Fibroblast of skin of scalp (primary cell): ENCODE measurements at regions not wholly inside any gene's neighbourhood (a gene's known extent, or its start where the extent isn't known, plus 50 kb on each side); places are given as distances from the start of the nearest gene placed in this dataset.

Experiments used
- DNase-seq: peaks from one replicate; pipeline ENCODE4 v3.0.0-alpha.2; 2013

DNA sequence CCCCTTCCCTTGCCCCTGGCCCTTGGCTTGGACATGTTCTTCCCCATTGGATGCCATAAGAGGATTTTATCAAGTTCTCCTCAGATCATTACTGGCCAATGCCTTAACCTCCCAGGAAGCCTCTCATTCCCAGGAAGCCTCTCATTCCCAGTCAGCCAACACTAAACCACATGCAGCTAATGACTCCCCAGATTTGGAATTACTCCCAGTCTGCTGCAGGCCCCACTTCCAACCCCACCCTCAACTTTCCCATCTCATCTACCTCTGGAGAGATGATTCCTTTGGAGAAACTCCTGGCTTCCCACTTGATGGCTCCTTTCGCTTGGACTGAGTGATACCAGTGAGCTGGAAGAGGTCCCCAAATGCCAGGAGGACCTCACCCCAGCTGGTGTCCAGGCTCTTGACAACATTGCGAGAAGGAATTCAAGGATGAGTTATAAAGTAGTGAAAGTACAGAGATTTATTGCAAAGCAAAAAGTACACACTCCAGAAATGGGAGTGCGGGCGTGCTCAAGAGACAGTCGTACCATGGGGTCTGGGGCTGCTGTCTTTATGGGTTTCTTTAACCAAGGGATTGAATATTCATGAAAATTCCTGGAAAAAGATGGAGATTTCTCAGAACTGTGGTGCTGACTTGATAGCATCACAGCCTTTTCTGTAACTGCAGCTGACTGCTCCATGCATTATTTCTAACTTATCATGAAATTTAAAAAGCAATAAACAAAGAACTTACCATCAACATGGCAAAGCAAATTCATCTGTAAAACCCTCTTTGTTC lies 117.2 kb upstream of the ADCY1 start:
- DNase-seq, result peak; percentile 86

DNA sequence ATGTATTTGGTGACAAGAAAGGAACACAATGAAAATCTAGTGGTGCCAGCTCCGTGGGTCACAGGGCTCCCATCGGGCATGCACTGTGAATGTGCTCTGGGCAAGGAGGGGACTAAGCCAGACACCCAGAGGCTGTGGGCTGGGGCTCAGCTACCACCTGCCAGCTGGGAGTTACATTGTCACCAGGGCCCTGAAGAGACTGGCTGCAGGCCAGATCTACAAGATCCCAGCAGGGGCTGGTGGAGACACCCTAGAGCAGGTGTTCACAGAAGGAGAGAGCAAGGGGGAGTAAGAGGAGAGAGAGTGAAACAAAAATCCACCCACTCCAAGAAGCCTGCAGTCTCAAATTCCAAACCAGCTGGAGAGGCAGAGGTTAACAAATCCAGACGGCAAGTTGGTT lies 116.6 kb upstream of the ADCY1 start:
- no peak for DNase-seq

DNA sequence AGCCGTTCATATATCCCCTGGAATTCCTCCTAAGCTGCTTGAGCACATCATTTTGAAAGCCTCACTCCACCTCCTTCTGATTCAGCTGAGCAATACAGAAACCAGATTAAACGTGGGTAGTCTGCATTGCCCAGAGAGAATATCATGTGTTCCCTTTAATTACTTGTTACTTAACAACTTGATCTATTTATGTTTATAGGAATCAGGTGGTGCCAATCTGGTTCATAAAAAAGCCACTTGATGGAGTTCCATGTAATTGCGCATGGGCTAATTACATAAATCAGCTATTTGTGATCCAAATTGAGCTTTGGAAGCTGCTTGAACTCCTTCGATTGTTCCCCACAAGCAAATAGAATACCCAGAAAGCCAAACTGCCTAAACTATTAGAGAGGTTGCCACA lies 114.7 kb upstream of the ADCY1 start:
- no peak for DNase-seq

DNA sequence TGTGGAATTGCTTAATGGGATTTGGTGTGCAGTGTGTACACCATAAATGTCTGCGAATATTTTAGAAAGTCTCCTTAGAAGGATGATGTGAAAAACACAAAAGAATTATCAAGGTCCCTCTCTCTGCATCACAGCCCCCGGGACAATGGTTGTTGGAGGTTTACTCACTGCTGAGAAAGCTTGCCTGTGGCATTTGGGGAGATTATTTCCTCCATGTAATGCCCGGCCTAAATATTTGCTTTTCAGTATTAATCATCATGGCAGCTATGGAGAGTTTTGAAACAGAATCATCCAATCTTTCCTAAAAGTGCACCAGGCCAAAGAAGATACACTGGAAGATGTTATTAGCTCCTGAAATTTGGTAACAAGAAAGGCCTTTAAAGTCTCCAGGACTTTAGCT lies 113.8 kb upstream of the ADCY1 start:
- DNase-seq, result no peak

DNA sequence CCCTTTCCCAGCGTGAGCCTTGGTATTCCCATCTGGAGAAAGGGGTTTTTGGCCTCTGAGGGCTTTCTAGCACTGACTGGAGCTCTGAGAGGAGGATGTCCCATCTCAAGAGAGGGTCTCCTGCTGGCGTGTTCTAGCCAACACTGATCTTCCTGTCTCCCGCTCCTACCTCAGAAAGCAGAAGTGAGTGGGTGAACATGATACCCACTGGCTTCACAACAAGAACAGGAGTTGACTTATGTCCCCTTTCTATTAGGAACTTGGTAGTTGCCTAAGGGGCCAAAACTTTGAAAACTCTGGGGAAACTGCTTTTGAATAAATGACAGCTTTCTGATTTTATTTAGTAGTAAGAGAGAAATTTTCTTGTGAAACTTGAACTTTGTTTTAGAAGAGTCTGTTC lies 113.1 kb upstream of the ADCY1 start:
- no peak for DNase-seq

DNA sequence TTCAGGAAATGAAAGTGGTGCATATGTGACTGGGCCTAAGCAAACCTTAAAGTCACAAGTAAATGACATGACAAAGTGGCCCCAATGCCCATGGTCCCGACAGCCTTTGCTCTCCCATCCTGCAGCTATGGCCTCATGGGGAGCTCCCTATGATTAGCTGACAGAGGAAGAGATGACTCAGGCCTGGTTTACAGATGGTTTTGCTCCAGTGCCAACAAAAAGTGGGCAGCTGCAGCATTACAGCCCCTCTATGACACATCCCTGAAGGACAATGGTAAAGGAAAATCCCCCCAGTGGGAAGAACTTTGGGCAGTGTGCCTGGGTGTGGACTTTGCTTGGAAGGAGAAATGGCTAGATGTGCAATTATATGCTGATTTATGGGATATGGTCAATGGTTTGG lies 105.1 kb upstream of the ADCY1 start:
- peak; percentile 59 for DNase-seq

DNA sequence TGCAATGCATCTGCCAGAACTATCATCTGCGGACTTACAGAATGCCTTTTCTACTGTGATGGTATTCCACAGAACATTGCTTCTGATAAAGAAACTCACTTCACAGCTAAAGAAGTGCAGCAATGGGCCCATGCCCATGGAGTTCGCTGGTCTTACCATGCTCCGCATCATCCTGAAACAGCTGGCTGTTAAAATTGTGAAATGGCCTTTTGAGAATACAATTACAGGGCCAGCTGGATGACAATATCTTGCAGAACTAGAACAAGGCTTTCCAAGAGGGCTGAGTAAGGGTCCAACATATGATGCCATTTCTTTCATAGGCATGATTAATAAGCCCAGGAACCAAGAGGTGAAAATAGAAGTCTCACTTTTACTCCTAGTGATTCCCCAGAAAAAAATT lies 104.1 kb upstream of the ADCY1 start:
- DNase-seq, result no peak

DNA sequence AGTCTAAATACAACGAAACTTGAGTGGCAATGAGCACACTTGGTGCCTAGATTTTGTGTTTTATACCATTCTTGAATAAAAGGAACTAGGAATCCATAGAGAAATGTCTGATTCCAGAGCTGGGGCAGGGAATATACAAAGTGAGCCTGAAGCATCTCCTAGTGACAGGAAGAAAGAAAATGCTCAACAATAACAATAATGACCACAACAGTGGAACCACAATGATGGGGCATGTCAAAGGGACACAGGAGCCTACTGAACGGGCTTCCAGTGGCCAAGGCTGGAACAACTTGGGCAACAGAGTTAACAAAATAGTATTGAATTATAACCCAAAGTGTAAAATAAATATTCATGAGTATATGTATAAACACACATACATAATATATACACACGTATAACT lies 94.4 kb upstream of the ADCY1 start:
- no peak for DNase-seq

DNA sequence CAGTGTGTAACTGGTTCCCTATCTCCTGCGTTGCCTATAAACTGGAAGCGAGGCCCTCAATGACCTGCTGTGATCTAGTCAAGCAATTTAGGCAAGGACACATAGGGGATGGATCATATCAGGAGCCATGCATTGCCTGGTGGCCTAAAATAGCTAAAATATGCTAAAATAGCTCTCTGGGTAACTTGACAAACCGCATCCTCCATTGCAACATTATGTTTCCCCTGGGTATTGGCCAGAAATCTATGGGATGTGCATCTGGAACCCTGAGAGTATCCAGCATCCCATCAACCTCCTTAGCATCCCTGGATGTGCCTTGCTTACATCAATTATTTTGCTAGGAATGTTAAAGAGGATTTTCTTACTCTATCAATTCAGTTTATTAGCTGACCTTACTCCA lies 91.7 kb upstream of the ADCY1 start:
- no peak for DNase-seq

DNA sequence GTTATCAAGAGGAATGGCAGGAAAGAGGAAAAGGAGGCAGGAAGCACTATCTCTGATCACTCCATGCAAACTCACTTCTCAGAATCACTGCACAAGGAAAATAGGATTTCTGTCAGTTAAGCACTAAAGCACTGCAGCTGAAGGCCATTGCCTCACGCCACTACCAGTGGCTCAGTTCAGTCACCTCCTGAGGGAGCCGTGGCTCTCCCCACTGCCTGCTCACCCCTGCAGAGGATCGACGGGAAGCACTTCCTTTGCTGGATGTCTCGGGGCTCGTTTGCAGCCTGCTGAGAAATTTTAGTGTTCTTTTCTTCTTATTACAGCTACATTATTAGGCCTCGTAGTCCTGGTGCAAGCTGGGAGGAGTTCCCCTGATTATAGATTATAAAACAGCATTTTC lies 90.1 kb upstream of the ADCY1 start:
- no peak for DNase-seq

DNA sequence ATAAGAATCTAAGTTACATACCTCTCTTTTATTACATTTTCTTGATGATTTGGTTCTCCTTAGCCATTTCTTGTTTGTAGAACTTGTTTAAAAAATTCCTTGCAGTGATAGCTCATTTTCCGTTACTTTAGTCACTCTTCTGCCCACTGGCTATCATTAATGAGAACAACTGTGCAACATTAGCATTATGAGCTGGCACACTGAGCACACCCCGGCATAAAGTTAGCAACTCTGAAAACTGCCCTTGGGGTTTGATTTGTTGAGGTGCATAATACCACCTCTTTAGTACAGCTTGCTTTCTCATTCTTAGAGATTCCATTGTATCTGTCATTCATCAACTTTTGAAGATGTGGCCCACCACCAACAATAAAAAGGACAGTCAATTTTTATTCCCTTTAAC lies 87.6 kb upstream of the ADCY1 start:
- DNase-seq, result no peak

DNA sequence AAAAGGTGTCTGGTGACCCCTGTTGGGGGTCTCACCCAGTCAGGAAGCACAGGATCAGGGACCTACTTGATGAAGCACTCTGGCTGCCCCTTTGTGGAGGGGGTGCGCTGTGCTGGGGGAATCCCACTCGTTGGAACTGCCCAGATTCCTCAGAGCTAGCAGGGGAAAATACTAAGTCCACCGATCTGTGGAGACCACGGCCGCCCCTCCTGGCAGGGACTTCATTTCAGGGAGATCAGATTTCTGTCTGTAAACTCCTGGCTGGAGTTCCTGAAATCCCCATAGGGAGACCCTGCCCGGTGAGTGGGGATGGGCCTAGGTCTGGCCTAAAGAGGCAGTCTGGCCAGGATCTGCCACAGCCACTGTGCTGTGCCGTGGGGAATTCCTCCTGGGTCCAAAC lies 79.3 kb upstream of the ADCY1 start:
- DNase-seq, result no peak

DNA sequence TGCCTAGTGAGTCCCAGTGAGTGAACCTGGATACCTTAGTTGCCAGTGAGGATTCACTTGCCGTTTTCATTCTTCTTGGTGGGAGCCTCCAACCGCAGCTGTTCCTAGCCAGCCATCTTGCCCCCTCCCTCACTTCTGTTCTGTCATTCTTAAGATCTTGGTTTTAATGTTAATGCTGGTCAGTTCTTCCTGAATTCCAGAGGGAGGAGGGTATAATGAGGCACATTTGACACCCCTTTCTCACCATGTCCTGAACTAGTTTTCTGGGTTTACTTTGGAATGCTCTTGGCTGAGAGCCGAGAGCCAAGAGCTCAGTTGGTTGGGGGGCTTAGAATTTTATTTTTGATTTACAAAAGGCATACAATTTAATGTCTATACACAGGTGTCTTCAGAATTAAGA lies 78.5 kb upstream of the ADCY1 start:
- DNase-seq, result no peak

DNA sequence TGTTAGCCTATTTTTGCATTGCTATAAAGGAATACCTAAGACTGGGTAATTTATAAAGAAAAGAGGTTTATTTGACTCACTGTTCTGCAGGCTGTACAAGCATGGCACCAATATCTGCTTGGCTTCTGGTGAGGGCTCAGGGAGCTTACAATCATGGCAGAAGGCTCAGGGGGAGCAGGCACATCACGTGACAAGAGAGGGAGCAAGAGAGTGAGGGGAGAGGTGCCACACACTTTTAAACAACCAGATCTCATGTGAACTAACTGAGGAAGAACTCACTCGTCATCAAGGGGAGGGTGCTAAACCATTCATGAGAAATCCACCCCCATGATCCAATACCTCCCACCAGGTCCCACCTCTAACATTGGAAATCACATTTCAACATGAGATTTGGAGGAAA lies 73.9 kb upstream of the ADCY1 start:
- no peak for DNase-seq

DNA sequence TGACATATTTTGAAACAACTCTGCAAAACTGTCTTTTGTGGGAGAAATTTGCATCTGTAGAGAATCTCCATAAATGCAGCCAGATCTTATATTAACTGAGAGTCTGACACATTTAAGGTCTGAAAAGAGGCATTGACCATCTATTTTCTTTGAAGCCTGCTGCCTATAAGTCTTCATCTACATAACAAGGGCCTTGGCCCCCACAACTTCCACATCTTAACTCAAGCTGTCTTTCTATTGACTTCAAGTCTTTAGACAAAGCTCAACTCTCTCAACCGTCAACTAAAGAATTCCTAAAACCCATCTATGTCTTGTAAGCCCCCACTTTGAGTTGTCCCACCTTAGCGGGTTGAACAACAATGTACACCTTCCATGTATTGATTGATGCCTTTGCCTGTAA lies 72.4 kb upstream of the ADCY1 start:
- no peak for DNase-seq

DNA sequence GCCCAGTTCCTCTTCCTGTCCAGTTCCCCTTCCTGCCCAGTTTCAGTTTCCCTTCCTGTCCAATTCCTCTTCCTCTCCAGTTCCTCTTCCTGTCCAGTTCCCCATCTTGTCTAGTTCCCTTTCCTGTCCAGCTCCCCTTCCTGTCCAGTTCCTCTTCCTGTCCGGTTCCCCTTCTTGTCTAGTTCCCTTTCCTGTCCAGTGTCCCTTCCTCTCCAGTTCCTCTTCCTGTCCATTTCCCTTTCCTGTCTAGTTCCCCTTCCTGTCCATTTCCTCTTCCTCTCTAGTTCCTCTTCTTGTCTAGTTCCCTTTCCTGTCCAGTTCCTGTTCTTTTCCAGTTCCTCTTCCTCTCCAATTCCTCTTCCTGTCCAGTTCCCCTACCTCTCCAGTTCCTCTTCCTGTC lies 68.1 kb upstream of the ADCY1 start:
- no peak for DNase-seq

DNA sequence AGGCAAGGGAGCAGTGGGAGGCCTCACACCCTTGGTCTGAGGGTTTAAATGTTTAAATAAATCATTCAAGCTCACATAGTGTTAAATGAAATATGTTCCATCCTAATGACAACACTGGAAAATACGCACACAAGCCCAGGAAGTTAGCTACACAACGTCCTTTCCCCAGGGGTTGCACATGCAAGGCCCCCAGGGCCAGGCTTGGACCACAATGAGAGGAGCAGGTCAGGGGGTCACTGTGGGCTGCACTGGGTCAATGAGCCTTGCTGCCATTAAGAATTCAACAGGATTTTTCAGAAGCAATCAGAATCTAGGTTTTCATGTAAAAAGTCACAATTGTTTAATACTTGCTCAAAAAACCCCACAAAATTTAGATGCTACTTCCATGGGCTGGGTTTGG lies 64.9 kb upstream of the ADCY1 start:
- no peak for DNase-seq

DNA sequence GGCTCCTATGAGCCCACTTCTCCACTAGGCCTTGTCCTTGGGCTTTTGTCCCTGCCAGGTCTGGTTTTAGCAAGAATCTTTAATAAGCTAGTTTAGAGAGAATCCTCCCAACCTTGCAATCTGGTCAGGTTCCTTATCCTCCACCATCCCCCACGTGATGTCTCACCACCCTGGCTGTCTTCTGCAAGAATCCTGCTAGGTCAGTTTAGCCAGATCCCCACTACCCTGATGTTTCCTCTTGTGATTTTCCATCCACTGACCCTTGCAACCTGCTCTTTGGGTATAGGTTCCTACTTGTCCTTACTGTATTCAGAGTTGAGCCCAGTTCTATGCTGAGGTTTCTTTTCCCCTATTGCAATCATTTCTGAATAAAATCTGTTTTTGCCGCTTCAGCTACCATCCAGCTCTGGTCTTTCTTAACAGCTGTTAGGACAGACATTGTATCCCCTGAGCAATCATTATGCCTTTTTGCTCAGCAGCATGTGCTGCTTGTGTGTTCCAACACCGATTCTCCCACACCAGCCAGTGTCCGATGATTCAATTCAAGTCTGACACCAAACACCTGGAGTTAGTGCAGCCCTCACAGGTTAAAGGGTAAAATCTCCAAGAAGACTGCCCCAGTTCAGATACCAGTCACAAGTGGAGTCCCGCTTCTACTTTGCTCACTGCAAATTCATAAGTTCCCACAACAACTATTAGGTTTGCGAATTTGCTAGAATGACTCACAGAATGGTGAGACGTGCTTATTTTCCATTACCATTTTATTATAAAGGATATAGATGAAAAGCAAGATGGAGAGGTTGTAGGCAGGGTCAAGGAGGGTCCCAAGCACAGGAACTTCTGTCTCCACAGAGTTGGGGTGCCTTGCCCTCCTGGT lies 62.2 kb upstream of the ADCY1 start:
- DNase-seq, result no peak

DNA sequence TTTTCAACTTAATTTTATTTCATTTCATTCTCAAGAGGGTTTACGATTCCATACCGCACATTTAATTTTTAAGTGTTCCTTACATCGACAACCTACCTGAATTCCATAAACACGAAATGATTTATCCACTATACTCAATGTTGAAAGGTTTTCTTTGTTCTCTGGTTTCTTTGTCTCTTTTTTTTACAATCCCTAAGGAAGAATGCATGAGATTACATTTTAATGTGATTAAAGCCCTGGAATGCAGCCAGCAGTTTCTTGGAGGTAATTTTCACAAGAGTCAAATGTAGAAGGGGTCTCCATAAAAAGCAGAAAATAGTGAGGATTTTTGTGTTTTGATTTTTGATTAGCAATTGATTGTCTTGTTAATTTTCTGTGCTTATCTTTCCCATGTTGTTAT lies 59.2 kb upstream of the ADCY1 start:
- DNase-seq, result no peak

DNA sequence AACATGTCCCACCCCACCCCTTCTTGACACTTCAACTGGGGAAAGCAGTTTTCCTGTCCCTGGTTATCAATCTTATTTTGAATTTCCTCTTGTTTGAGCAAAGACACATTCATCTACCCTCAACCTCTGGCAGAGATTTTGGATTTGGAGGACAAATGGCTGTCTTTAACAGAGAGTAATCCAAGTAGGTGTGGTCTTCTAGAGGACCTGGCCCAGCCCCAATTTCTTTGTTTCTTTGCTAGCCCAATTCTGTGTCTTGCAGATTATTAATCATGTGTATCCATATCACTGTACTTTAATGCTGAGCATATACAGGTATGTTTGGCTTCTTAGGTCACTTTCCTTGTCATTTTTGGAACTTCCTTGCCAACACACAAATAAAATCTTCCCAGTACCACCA lies 58.8 kb upstream of the ADCY1 start:
- DNase-seq, result no peak
